ENCODE measurements at regions not wholly inside any gene's neighbourhood (a gene's known extent, or its start where the extent isn't known, plus 50 kb on each side); places are given as distances from the start of the nearest gene placed in this dataset.

GRCh38 chr7:91811236-91811635 is 69.3 kb downstream of the MTERF1 start:
- TF ChIP-seq POLR2A (IDR thresholded peaks at IDR 0.05; ENCODE audit: low read depth, low read length) = no peak
- TF ChIP-seq POLR2AphosphoS5 (IDR thresholded peaks at IDR 0.05; ENCODE audit: low read depth, low read length) = no peak
- no peak for TF ChIP-seq TAF1 (IDR thresholded peaks at IDR 0.05; ENCODE audit: borderline replicate concordance, low read depth, low read length)

Data from GM12892 (cell line).